GM19397 (cell line): ENCODE measurements at regions not wholly inside any gene's neighbourhood (a gene's known extent, or its start where the extent isn't known, plus 50 kb on each side); places are given as distances from the start of the nearest gene placed in this dataset.

ENCODE experiments used
- ATAC-seq: cut with Tn5 transposase; IDR thresholded peaks from one replicate; pipeline ENCODE4 v1.9.1; 2021; ENCODE audit warnings: mild to moderate bottlenecking, moderate library complexity; ENCODE audit not compliant: unreplicated experiment

- ATAC-seq, result no peak
Observed at GRCh38 chr11:10622108-10622507, 53.6 kb upstream of the LYVE1 start.

- ATAC-seq, result no peak
Observed at GRCh38 chr11:10619131-10619680, 50.7 kb upstream of the LYVE1 start.

DNA sequence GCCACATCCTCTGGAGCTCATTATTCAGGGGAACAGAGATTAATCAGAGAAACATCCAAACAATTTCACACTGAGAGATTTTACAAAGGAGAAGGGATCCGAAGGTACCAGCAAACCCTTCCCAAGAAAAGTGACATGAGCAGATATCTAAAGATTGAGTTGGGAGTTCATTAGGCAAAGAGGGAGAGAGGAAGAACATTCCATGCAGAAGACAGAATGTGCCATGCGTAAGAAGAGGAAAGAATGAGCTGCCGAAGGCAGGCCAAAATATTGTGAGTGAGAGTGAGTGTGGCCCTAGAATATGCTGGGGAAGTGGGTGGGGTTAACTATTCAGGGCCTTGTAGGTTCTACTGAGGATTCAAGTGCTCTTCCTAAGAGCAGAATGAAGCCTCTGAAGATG lies 50.0 kb upstream of the LYVE1 start:
- no peak for ATAC-seq
